GM12874 (cell line): ENCODE measurements at regions not wholly inside any gene's neighbourhood (a gene's known extent, or its start where the extent isn't known, plus 50 kb on each side); places are given as distances from the start of the nearest gene placed in this dataset.
A peak's percentile ranks its signal among the peaks of the same experiment; 100 is the strongest.

Experiments
- TF ChIP-seq, protein P1 (sequence below): IDR thresholded peaks from 2 replicates; pipeline ENCODE4 v1.5.1; 2011; ENCODE audit warnings: low read depth, mild to moderate bottlenecking, control low read depth, low read length, moderate library complexity; ENCODE audit not compliant: insufficient read depth

- TF ChIP-seq, protein P1, sequence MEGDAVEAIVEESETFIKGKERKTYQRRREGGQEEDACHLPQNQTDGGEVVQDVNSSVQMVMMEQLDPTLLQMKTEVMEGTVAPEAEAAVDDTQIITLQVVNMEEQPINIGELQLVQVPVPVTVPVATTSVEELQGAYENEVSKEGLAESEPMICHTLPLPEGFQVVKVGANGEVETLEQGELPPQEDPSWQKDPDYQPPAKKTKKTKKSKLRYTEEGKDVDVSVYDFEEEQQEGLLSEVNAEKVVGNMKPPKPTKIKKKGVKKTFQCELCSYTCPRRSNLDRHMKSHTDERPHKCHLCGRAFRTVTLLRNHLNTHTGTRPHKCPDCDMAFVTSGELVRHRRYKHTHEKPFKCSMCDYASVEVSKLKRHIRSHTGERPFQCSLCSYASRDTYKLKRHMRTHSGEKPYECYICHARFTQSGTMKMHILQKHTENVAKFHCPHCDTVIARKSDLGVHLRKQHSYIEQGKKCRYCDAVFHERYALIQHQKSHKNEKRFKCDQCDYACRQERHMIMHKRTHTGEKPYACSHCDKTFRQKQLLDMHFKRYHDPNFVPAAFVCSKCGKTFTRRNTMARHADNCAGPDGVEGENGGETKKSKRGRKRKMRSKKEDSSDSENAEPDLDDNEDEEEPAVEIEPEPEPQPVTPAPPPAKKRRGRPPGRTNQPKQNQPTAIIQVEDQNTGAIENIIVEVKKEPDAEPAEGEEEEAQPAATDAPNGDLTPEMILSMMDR = no peak
Observed at GRCh38 chr6:811191-811590, 118.3 kb upstream of the EXOC2 start.

DNA sequence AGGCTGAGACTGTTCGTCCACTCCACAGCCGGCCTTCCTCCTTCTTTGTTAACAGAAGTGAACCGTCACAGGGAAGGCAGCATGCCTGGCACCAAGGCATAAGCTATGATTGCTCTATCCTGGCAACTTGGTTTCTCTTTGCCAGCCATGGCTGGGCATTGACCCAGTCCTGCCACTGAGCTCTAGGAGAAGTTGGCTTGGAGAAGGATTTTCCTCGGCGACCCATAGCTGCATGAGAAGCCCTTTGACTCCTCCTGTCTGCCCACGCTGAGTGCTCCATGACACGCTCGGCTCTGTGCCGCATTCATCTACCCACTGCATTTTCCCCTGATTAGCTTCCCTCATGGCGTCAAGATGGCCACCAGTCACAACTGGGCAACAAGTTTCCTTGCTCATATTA is 111.8 kb upstream of the EXOC2 start:
- TF ChIP-seq, protein P1 = no peak

DNA sequence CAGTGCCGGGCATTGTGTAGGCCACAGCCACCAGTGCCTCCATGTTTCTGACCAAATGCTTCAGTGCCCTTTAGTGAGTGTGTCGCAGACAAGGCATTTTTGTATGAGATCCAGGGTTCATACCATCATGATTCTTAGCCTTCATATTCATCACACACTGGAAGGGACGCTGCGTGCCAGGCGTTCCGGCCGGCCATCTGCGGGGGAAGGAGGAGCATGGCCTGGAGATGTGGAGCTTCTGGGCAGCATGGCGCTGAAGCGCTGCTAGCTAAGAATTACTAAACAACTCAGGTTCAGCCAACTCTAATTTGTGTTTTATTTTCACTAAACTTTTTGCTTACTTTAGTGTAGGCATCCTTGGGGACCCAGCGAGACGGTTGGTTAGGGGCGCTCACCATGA is 111.4 kb upstream of the EXOC2 start:
- TF ChIP-seq, protein P1 = no peak

GRCh38 chr6:803191-803977 is 110.4 kb upstream of the EXOC2 start:
- TF ChIP-seq, protein P1 = no peak

DNA sequence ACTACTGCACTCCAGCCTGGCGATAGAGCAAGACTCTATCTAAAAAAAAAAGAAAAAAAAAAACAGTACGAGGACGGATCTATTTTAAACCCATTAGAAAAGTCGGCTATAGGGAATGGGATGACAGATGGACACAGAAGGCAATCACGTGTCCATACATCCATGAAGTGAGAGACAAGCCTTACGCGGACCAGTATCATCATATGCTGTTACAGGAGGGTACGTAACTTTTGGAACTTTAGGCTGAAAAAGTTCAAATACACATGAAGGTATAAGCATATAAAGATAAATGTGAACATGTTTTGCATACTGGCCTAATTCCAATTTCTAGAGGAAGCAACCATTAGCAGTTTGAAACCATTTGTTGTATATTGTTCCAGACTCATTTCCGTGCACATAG is 109.8 kb upstream of the EXOC2 start:
- TF ChIP-seq, protein P1 = no peak

GRCh38 chr6:799769-800168 is 106.8 kb upstream of the EXOC2 start:
- TF ChIP-seq, protein P1 = no peak

DNA sequence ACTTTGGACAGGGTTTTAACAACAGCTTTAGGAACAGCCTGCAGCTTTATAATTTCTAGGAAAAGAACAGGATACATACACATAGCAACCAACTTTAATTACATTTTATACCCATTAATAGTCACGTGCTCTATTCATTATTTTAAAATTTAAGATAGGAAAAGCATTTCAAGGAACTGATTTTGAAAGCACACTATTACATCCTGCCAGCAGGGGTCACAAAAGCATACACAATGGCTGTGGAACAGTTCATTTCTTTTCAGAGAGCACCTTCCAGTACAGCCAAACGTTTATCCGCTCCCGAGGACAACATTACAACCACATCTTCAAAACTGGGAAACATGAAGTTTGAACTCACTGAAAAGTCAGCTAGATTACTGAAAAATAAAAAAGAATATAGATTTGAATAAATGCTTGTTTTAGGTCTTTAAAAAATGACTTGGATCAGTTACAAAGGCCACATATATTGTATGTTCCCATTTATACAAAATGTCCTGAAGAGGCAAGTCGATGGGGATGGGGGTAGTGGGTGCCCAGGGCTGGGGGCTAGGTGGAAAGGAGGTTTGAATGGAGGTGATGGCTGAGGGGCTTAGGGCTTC is 104.6 kb upstream of the EXOC2 start:
- TF ChIP-seq, protein P1 = peak; percentile 53; the same call in 1 of the 2 replicates
